Stimulated activated CD4-positive, alpha-beta T cell treated with anti-CD3 and anti-CD28 coated beads, Interleukin-4, amount 100 ng/mL, for 4 hours (primary cell): ENCODE measurements at regions not wholly inside any gene's neighbourhood (a gene's known extent, or its start where the extent isn't known, plus 50 kb on each side); places are given as distances from the start of the nearest gene placed in this dataset.

ENCODE experiments used
- DNase-seq, 2 experiments: peaks; one replicate each; pipeline ENCODE4 v3.0.0-alpha.2; 2020

DNA sequence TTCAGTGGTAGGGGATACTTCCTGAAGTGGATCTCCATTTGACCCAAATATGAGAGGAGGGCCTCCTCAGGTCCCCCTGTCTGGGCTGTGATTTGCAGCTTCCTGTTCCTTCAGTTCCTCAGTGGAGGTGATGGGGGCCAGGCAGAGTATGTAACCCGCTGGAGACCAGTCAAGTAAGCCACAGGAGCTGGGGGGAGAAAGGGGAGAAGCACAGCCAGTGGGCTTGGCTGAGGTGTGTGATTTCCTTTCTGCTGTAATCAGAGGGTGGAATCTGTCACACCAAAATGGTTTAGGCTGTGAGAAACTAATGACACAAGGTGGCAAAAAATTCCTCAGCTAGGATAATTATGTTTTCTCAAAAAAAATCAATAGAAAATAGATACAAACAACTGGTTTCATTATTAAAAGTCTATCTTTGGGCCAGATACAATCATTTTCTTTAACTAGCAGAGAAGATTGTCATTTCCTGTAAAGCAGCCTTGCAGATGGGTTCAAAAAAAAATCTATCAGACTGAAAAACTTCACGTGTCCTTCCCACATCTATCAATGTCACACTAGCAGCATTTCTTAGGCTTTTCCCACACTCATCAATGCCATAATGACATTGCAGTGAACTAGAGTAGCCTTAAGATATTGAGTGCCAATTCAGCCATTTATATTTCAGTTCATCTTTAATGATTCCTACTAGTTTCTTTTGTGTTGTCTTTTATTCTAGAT, 1660.3 kb downstream of the EFNB2 start:
- DNase-seq, result no peak

DNA sequence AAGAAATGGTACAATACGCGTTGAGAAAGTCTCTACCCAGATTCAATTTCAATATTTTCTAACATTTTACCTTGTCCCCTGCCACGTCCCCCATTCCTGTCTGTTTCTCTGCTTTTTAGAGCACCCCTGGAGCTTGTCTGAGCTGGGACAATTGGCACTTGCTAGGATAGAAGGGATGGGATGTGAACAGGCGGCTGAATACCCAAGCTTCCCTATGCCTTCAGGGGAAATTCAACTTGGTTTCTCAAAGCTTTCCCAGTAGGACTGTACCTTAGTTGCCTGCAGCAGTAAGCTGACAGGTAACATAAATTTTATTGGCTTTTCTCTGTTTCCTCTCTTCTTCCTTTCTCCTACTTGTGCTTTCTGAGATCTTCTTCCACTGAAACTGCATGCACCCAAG, 1663.3 kb downstream of the EFNB2 start:
- DNase-seq, result no peak

DNA sequence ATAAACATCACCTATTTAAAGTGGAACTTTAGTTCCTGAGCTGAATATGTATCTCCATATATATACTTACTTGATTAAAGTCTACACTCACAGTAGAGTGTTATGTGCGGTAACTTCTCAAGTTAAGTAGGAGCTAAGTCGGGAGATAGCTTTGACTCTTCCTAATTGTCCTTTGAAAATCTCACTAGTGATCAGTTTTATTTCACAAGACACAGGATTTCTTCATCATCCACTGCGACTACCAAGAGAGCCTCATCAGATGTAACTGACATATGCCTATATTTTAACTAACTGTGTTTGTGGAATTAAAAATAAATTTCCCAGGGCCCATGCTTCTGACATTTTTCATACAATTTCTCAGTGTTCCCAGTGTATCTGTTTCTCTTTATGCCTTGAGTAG, 1664.0 kb downstream of the EFNB2 start:
- no peak for DNase-seq

DNA sequence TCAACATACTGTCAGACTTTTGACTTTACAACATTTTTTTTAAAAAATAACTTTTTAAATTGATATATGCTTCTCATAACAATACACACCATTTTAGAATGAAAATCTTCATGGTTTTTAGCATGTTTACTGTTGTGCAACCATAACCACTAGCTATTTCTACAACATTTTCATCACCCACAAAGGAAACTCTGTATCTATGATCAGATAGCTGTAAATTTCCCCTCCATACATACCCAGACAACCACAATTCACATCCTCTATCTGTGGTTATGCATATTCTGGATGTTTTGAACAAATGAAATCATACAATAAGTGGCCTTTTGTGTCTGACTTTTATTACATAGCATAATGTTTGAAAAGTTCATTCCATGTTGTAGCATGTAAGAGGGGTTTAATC, 1666.0 kb downstream of the EFNB2 start:
- DNase-seq, result no peak

DNA sequence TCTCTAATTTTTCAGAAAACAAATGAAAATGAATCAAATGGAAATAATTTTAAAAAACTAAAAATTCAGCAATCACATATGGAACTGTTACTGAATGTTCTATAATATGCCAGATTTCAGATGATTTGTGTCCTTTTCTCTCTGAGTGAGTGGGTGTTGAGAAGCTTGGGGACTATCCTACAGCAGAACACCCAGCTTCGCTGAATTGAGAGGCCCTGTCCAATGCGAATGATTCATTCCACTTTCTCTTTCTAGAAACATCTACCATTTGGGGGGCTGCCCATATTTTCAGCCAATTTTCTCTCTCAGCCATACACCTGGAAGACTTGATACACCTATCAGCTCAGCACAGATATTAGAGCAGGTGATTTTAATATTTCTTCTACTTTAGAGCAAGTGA, 1666.7 kb downstream of the EFNB2 start:
- DNase-seq, result no peak

DNA sequence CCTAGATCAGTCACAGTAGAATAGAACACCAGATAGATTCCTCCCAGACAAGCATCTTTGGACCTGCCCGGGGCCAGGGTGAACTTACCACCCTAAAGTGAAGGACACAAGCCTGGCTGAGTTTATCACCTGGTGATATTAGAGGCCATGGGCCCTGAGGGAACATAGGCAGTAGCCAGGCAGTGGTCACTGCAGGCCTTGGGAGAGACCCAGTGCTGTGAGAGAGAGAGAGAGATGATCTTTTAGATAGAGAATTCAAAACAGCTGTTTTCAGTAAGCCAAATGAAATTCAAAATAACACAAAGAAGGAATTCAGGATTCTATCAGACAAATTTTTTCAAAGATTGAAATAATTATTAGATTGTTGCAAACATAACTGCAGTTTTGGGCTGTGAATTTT, 1679.9 kb downstream of the EFNB2 start:
- DNase-seq, result no peak

DNA sequence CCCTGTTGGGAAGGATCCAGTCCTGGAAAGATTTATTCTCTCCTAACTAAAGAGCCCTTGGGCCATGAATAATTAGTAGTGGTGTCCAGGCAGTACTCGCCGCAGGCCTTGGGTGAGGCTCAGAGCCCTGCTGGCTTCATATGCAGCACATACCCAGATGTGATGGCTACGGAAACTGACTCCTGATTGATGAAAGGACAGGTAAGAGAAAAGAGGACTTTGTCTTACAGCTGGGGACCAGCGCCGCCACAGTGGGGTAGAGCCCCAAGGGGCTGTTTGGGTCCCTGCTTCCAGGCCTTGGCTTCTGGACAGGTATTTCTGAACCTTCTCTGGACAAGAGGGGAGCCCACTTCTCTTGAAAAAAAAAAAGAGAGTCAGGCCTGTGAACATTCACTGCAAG, 1680.8 kb downstream of the EFNB2 start:
- no peak for DNase-seq

DNA sequence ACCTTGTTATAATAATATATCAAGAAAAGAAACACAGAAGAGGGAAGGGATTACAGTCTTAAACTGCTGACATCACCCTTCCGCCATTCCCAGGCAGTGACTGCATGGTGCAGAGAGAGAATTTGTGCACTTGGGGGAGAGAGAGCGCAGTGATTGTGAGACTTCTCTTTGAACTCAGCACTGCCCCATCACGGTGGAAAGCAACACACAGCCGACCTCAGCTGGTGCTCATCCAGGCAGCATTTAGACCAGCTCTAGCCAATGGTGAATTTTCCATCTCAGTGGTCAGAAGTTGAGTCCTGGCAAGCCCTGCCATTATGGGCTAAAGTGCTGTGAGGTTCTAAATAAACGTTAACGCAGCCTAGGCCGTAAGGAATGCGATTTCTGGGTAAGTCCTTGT, 1681.5 kb downstream of the EFNB2 start:
- no peak for DNase-seq

DNA sequence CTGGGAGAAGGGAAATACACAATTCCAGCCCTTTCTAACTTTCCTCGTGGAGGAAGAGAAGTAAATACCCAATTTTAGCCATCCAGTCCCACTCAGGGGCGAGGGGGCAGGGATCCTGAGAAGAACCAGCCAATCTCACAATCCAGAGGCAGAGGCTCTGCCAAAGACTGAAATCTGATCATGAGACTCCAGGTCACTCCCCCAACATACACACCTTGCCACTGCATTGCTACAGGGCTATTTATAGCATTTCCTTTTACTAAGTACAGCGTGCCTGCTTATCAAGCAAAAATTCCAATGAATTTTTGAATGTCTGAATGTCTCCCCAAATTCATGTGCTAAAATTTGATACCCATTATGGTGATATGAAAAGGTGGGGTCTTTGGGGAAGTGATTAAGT, 1687.5 kb downstream of the EFNB2 start:
- DNase-seq, result no peak

DNA sequence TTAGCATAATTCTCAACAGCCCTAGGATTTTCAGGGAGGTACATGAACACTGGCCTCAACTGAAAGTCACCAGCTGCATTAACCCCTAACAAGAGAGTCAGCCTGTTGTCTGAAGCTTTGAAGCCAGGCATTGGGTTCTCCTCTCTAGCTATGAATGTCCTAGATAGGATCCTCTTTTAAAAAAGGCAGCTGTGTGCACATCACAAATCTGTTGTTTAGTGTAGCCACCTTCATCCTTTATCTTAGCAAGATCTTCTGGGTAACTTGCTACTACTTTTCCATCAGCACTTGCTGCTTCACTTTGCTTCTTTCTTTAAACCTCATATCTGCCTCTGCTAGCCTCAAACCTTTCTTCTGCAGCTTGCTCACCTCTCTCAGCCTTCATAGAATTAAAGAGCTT, 1692.1 kb downstream of the EFNB2 start:
- no peak for DNase-seq

DNA sequence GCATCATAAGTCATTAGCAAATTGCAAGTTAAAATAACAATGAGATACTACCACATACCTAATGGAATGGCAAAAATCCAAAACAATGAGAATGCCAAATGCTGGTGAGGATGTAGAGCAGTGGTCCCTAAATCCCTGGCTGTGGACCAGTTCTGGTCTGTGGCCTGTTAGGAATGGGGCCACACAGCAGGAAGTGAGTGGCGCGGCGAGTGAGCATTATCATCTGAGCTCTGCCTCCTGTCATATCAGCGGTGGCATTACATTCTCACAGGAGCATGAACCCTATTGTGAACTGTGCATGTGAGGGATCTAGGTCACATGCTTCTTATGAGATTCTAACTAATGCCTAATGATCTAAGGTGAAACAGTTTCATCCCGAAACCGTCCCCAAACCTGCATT, 1694.4 kb downstream of the EFNB2 start:
- DNase-seq, result no peak

DNA sequence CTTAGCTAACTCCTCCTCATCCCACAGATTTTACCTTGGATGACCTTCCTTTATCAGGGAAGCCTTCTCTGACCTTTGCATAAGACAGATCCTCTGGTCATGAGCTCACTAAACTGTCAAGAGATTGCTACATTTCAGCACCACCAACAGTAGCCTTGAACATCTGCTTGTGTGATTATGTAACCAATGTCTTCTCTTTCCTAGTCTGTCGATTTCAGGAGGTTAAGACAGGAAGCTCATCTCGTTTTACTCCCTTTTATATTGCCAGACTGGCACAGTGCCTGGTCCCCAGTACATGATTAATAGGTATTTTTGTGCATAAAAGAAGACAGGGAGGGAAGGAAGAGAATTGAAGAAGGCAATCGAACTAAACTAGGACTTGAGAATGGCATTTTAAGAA, 1697.7 kb downstream of the EFNB2 start:
- no peak for DNase-seq

DNA sequence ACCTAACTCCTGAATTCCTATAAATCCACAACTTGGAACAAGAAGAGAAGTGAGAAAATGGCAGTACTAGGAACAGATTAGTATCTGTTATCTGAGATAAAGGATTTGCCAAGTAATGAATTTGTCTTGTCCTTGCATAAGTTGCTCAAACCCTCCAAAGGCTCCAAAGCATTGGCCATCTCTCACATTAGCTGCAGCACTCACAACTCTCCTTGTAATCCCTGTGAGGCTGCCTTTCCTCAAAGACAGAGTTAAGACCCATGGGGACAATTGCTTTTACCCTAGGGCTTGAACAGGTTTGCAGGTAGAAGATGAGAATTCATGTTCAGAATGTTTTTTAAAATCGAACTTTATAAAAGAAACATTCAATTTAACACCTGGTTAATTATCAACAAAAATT, 1702.2 kb downstream of the EFNB2 start:
- no peak for DNase-seq

DNA sequence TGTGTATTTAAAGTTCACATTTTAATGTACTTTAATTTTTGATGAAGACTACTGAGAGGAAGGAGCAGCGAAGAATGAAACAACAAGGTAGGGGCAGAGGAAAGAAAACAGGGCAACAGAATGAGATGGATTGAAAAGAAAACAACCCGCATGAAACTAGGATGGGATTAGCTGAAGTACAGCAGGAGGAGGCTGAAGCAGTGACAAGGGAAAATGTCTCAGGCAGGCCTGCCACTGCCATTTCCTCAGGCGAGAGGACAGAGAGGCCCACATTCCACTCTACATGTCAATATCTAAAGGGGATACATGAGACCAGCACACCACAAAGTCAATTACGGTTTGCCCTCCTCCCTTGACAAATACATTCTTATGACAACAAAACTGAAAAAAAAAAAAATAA, 1703.2 kb downstream of the EFNB2 start:
- no peak for DNase-seq

DNA sequence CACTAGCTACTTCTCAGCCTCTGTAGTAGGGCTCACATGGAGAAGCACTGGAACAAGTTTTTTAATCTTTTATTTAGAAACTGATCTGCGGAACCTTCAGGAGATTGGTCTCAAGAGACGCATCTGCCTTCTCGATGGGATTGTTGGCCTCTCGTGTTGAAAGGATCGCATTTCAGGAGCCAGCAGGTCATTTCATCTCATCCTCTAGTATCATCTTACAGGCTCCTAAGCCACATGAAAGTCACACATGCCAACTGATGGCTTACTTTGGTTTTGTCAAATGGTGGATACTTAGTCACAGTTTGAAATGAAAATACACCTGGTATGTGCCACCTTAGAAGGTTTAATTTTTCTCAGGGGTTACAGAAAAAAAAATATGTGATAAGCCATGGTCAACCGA, 1703.6 kb downstream of the EFNB2 start:
- DNase-seq, result no peak

DNA sequence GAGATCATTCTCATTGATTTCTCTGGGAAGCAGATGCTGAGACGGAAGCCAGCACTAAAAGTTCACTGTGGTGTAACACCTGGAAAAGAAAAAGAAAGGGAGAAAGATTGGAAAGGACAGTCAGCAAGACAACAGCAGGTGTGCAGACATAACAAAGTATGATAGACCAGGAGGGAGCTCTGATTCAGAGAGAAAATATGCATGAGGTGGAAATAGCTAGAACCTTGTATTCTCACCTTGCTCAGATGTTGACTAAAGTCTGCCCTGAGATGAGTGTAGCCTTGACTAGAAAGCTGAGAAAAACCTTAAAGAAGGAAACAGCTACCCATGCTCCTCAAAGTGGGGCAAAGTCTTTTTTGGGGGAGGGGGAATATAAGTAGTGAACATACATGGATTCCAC, 1711.8 kb downstream of the EFNB2 start:
- no peak for DNase-seq

DNA sequence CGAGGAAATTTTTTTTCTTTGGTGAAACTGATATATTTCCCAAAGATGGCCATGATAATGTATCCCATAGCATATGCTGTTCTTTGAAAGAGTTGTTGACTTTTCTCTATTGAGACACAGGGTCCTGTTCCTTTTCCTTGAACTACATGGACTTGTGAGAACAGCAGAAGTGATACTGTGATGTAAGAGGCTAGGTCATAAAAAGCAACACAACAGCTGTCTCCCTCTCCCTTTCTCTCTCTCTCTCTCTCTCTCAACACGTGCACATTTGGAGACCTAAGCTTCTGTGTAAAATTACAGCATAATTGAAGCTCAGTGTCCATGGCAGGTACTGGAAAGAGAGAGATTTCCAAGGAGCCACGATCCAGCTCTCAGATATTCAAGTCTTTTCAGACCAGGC, 1712.4 kb downstream of the EFNB2 start:
- DNase-seq, result no peak

DNA sequence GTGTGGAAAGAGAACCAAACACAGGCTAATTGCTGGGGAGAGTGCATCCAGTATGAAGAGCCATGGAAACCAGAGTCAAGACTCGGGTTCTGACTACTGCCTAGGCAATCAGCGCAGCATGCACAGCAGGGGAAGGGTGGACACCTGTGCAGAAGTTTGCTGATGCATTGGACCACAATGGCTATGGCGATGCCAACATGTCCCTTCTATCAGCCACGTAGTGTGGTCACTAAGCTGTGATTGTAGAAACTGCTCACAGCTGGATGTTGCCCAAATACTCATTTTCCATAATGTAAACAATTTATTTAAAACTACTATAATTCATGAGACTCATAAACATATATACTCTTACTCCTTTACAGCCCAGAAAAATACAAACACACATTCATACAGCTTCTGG, 1718.2 kb downstream of the EFNB2 start:
- DNase-seq, result no peak

DNA sequence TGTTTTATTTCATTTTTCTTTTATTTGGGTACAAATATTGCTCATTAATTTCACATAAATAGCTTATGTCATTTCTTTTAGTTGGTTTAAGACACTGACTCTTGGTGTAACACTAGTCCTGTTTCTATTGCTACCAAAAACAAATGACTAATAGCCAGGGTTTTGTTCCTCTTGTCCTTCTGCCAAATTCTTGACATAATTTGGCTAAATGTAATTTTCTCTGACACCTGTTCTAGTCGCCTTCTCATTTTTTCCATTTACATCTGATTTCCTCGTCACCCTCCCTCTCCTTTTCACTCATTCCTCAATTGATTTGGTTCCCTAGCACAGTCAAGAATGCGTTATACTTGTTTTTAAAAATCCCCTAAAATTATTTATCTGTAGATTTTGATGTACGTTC, 1718.7 kb downstream of the EFNB2 start:
- DNase-seq, result no peak

DNA sequence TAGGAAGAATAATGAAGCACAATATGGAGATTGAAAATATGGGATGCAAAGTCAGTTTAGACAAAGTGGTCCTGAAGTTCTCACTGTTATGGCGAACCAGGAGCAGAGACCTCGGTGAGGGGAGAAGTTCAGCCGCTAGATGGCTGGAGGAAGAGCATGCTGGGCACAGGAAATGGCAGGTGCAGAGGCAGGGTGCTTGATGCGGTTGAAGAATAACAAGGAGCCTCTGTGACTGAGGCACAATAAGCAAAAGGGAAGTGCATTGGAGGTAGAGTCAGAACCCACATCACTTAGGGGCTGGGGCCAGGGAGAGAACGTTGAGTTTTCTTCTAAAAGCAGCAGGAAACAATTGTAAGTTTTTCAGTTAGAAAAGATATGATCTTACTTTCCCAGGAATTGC, 1725.2 kb downstream of the EFNB2 start:
- no peak for DNase-seq

DNA sequence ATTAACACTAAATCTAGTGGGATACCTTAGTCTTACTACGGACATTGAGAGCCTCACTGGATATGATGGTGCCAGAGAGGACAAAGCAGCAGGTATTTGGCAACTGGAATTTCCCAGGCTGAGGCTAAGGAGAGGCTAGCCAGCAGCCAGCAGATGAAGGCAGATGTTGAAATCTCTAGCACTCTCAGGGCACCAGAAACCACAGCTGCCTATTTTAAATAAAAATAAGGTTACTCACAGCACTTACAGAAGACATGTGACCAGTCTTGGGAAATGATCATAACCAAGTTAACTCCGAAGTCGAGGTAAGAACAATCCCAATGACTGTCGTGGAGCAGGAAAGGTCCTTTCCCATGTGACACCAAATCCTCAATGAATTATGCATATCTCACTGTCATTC, 1726.0 kb downstream of the EFNB2 start:
- no peak for DNase-seq

DNA sequence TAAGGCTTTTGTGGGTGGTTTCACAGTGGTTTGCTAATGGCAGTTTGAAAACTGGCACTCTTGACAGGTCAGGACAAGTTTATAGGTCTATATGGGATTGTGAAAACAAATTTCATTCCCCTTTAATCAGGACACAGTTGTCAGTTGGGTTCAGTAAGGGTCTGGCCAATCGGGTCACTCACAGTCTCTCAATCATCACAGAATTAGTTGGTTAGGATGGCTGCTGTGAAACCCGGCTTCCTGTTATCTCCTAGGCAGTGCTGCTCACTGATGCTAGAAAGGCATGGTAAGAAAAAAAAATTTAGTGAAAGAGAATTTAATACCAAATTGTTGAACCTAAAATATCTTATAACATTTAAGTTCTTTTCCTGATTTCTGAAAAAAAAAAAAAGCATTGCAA, 1730.1 kb downstream of the EFNB2 start:
- no peak for DNase-seq

DNA sequence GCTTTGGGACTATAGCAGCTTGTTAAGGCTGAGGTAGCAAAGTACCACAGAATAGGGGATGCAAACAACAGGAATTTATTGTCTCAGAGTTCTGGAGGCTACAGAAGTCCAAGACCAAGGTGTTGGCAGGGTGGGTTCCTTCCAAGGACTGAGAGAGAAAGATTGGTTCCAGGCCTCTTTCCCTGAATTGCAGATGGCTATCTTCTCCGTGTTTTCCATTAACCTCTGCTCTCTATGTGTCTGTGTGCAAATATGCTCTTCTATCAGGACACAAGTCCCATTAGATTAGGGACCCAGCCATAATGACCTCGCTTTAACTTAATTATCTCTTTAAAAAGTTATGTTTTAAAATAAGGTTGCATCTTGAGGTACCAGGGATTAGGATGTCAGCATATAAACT, 1732.9 kb upstream of the SLC10A2 start:
- no peak for DNase-seq

DNA sequence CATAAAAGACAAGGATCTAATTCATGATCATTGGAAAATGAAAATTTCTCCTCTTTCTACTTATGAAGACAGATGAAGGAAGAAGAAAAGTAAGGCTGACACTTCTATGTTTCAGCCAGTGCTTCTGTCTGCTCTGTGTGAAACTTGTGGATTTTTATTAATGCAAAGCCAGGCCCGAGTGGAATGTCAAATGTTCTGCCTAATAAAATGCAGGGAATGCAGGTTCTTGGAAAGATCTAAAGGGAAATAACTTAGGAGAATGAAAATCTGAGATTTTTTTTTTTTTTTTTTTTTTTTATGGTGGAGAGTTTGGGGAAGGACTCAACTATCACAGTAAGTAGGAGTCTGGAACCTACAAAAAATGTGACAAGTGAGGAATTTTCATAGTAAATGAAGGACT, 1732.3 kb upstream of the SLC10A2 start:
- no peak for DNase-seq

DNA sequence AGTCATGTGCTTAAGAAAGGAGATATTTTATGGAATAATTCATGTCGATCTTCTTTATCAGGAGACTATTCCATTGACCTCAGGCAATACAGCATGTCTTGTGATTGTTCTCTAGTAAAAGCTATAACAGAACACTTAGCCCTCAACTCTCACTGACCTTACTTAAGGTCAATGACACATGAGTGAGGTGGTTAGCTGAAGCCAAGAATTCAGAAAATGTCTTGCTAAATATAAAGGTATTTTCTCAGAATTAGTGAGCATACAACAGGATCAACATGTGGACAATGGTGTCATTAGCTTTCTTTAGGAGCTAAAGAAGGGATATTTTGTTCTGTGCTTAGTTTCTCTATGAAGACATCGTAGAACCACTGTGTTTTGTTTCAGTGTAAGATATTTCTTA, 1730.4 kb upstream of the SLC10A2 start:
- DNase-seq, result no peak

DNA sequence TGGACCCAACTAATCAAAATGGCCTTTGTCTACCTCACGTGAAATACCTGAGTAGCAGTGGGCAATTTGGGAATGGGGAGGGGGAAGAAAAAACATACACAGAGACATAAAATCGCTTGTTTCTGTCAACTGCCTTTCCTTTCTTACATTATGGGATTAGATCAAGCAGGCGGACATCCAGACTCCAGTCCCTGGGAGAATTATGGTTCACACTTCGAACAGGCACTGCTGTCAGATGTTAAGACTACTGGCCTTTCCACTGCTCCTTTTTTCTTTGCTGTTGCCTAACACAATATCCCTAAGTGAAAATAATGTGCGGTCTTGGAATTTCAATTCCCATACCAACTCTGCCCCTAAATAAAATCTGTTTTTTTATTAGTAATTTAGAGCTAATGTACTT, 1719.7 kb upstream of the SLC10A2 start:
- DNase-seq, result no peak
